GM19395 (cell line): ENCODE measurements at regions not wholly inside any gene's neighbourhood (a gene's known extent, or its start where the extent isn't known, plus 50 kb on each side); places are given as distances from the start of the nearest gene placed in this dataset.
"Not testable (repeated sequence)": the region's sequence is repeated elsewhere in the genome, so short reads cannot be mapped to it uniquely, and the experiment has no call there.

ENCODE experiments used
- ATAC-seq: cut with Tn5 transposase; IDR thresholded peaks from one replicate; pipeline ENCODE4 v1.9.1; 2021; ENCODE audit warnings: mild to moderate bottlenecking, moderate library complexity; ENCODE audit not compliant: unreplicated experiment

GRCh38 chr6:116982401-116982800, 105.4 kb downstream of the RFX6 start:
- ATAC-seq = no peak

DNA sequence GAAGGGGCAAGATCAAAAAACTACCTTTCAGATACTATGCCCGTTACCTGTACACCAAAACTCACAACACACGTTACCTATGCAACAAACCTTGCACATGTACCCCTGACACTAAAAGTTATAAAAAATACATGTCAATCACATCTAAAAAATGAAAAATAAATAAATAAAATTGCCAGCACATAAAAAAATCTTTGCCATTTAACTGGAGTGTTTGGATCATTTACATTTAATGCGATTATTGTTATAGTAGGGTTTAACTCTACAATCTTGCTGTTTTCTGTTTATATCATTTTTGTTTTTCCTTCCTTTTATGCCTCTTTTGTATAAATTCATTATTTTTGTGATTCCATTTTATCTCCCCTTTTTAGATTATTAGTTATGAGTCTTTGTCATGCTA, 106.3 kb downstream of the RFX6 start:
- no peak for ATAC-seq

DNA sequence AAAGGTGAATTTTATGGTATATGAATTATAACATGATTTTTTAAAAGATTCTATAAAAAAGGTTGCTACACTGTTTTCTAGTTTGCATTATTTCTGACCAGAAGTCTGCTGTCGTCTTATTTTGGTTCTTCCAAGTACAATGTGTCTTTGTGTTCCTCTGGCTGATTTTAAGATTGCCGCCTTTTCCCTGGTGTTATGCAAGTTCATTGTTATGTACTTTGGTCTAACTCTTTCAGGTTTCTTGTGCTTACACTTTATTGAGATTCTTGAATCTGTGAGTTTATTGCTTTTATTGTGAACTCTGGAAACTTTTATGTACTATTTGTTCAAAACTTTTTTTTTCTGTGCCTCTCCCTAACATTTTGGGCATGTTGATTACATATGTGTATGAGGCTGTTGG, 109.8 kb downstream of the RFX6 start:
- no peak for ATAC-seq

- ATAC-seq = no peak
Observed at GRCh38 chr6:116990679-116991078, 113.6 kb downstream of the RFX6 start.

DNA sequence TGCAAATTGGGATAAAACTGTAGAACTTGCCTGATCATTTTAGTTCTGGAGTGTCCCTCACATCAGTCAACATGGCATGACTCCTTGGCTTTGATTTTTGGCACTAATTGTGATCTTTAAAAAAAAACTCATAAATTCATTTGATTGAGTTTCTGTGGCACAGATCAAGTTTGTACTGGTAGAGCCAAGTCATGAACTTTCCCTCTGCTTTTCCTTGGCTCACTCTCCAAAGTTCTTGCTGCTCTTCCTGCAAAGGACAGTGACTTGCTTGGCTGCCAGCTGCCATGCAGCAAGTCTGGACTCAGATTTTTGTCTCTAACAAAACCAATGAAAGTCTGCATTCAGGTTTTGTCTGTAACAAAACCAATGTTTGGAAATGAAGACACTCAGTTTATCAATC, 115.5 kb downstream of the RFX6 start:
- ATAC-seq = no peak

GRCh38 chr6:116994447-116994846, 117.4 kb downstream of the RFX6 start:
- ATAC-seq = no peak

DNA sequence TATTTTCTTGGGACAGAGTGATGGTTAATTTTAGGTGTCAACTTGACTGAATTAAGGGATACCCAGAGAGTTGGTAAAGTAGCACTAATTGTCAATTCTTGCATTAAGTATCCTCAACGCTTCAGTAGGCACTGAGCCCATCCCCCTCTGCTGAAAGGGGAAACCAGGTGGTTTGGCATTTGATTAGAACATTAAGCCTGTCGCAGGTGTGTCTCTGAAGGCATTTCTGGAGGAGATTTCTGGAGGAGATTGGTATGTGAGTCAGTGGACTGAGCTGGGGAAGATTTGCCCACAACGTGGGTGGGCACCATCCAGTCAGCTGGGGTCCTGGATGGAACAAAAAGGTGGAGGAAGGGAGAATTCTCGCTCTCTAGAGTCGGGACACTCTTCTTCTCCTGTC, 119.8 kb downstream of the RFX6 start:
- no peak for ATAC-seq

- no peak for ATAC-seq
Observed at GRCh38 chr6:116997496-116997895, 120.5 kb downstream of the RFX6 start.

- ATAC-seq = no peak
Observed at GRCh38 chr6:117007659-117008058, 130.6 kb downstream of the RFX6 start.

GRCh38 chr6:117008618-117009017, 131.6 kb downstream of the RFX6 start:
- peak; percentile 91 for ATAC-seq

DNA sequence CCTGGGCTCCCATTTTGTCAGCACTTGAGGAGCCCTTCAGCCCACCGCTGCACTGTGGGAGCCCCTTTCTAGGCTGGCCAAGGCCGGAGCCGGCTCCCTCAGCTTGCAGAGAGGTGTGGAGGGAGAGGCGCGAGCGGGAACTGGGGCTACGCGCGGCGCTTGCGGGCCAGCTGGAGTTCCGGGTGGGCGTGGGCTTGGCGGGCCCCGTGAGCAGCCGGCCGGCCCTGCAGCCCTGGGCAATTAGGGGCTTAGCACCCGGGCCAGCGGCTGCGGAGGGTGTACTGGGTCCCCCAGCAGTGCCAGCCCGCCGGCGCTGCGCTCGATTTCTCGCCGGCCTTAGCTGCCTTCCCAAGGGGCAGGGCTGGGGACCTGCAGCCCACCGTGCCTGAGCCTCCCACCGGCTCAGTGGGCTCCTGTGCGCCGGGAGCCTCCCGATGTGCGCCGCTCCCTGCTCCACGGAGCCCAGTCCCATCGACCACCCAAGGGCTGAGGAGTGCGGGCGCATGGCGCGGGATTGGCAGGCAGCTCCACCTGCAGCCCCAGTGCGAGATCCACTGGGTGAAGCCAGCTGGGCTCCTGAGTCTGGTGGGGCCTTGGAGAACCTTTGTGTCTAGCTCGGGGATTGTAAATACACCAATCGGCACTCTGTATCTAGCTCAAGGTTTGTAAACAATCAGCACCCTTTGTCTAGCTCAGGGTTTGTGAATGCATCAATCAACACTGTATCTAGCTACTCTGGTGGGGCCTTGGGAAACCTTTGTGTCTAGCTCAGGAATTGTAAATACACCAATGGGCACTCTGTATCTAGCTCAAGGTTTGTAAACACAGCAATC, 137.8 kb downstream of the RFX6 start:
- ATAC-seq = not testable (repeated sequence)

DNA sequence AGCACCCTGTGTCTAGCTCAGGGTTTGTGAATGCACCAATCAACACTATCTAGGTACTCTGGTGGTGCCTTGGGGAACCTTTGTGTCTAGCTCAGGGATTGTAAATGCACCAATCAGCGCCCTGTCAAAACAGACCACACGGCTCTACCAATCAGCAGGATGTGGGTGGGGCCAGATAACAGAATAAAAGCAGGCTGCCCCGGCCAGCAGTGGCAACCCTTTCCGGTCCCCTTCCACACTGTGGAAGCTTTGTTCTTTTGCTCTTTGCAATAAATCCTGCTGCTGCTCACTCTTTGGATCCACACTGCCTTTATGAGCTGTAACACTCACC, 138.4 kb downstream of the RFX6 start:
- ATAC-seq = not testable (repeated sequence)

DNA sequence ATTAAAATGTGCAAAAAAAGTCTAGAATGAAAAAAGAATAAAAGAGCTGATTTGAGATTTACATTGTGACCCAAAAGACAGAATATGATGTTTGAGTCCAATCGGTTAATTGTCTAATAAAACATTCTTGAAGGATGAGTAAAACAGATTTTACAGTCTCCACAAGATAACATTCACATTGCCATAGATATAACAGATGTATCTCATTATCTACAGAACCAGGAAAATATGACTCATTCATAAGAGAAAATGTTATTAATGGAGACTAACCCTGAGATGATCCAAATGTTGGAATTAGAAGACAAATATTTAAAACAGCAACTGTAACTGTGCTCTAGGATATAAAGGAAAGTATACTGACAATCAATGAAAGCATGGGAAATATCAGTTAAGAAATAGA, 141.7 kb downstream of the RFX6 start:
- ATAC-seq = no peak

- ATAC-seq = no peak
Observed at GRCh38 chr6:117022774-117023173, 145.7 kb downstream of the RFX6 start.

DNA sequence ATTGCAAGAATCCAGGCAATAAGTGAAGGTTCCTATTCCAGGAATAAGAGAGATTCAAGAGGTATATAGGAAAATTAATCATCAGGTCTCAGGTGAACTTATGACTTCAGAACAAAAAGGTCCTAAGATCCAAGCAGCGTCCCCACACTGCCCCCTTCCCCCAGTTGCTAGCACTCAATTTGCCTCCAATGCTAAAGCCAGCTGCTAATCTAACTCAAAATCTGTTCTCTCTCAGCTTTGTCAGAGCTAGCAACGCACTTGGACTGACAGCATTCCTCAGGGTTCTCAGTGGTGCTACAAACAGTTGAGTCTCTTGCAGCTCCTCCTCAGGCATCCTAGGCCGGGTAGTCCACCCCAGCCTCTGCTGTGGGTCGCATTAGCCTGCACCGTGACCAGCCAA, 148.3 kb downstream of the RFX6 start:
- ATAC-seq = no peak

GRCh38 chr6:117028256-117028655, 151.2 kb downstream of the RFX6 start:
- ATAC-seq = no peak

DNA sequence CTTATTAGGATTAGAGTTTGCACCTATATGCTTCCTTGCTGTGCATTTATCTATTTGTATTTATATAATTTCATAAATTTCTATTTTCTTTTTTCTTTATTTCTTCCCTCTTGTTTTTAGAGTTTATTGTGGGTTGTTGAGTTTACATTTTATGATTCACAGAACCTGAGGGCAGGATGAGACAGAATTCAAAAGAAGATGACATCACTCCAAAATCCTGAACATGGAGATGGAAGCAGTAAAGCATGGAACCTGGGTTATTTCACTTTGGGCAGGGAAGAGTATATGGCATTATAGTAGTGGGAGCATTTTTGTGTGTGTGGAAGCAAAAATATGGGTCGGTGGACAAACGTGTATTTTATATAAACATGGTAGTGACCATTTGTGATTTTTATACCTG, 157.5 kb downstream of the RFX6 start:
- ATAC-seq = no peak

DNA sequence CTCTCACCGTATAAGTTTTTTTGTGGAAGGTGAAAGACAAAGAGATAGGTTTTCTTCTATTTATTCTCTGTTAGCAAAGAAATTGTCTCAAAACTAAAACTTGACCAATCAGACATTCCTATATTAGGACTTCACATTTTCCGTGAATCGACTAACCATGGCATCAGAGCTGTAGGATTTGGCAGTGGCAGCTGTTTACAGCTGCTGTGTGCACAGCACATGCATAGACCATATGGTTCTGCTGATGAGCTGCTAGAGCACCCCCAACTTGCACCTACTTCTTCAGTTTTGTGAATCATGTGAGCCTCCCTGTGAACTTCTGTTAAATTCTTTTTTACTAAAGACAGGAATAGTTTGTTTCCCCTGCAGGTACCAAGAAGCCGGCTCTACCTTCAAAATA, 157.9 kb downstream of the RFX6 start:
- ATAC-seq = no peak

DNA sequence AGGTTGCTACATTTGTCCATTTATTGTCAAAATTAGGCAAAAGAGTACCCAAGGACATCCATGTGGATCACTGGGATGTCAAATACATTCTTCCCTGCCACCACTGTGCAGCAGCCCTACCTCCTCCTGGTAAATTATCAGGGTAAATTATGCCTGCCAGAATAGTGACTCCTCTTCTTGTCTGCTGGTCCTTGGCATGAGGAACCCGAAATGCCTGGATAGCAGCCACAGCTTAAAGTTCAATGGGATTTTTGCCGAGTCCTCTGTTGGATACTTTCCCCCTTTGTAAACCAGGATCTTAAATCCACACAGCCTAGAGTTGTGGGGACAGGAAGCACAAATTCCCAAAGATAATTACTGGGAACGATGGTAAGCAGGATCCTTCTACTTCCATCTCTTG, 173.3 kb downstream of the RFX6 start:
- ATAC-seq = no peak

GRCh38 chr6:117072134-117072533, 193.2 kb upstream of the VGLL2 start:
- no peak for ATAC-seq

GRCh38 chr6:117072781-117073180, 192.6 kb upstream of the VGLL2 start:
- ATAC-seq = no peak

GRCh38 chr6:117074672-117075071, 190.7 kb upstream of the VGLL2 start:
- ATAC-seq = no peak

DNA sequence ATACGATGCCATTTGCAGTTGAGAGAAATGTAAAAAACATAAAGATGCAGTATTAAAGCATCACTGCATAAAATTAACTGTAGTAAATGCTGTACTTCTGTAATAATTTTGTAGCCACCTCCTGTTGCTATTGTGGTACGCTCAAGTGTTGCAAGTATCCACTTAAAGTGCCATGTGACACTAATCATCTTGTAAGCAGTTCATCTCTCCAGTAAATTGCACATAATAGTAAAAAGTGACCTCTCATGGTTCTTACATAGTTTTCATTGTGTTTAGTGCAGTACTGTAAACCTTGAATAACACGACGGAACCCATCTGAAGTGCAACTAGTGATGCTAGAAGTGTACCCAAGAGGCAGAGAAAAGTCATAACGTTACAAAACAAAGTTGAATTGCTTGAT, 190.1 kb upstream of the VGLL2 start:
- ATAC-seq = no peak
